Uterus (tissue), 3 donors: ENCODE measurements at regions not wholly inside any gene's neighbourhood (a gene's known extent, or its start where the extent isn't known, plus 50 kb on each side); places are given as distances from the start of the nearest gene placed in this dataset.

ENCODE experiments used
- DNase-seq, 2 donors: peaks; one replicate each; pipeline ENCODE4 v3.0.0-alpha.2; 2019 to 2020
- H3K27ac ChIP-seq, 2 donors: fragments of 200-600 bp; sonication (generic); 1 replicate in 1 of 2; 2 replicates in 1 of 2; pipeline ENCODE4 v1.5.1; 2016 to 2018
- H3K27me3 ChIP-seq, 2 donors: fragments of 200-600 bp; sonication (generic); one replicate each; pipeline ENCODE4 v1.5.1; 2018 to 2019; ENCODE audit warnings: control low read depth in 1 of 2
- H3K36me3 ChIP-seq, 2 donors: fragments of 200-600 bp; sonication (generic); one replicate each; pipeline ENCODE4 v1.5.1; 2019; ENCODE audit warnings: control low read depth in 1 of 2
- H3K4me1 ChIP-seq, 2 donors: fragments of 200-600 bp; sonication (generic); one replicate each; pipeline ENCODE4 v1.5.1; 2018 to 2019; ENCODE audit warnings: control low read depth in 1 of 2
- H3K4me3 ChIP-seq, 2 donors: fragments of 200-600 bp; sonication (generic); 1 replicate in 1 of 2; 2 replicates in 1 of 2; pipeline ENCODE4 v1.5.1; 2018 to 2019; ENCODE audit warnings: mild to moderate bottlenecking in 1 of 2
- H3K9me3 ChIP-seq, 2 donors: fragments of 200-600 bp; sonication (generic); one replicate each; pipeline ENCODE4 v1.5.1; 2019; ENCODE audit warnings: control low read depth in 1 of 2
- CTCF ChIP-seq, 4 experiments: fragments of 200-600 bp in 2 of 4; fragments of 450-650 bp in 2 of 4; sonication (generic) in 2 of 4; IDR thresholded peaks; one replicate each; pipeline ENCODE4 v1.5.1; 2016 to 2019; ENCODE audit warnings: antibody characterized with exemption in 4 of 4, mild to moderate bottlenecking in 2 of 4, moderate library complexity in 1 of 4
- POLR2A ChIP-seq, 2 donors: fragments of 450-650 bp; IDR thresholded peaks; one replicate each; pipeline ENCODE4 v1.6.1; 2016; ENCODE audit warnings: antibody characterized with exemption in 2 of 2, mild to moderate bottlenecking in 1 of 2, moderate library complexity in 1 of 2
- intact Hi-C: fragments of 100-400 bp; cut with DNase I; formaldehyde crosslinking; loops from one replicate; pipeline ENCODE4 v1.15.1; 2023; ENCODE audit warnings: low total_unique reads
- donor health status: DM: yes; HTN: yes; CAD: no.

DNA sequence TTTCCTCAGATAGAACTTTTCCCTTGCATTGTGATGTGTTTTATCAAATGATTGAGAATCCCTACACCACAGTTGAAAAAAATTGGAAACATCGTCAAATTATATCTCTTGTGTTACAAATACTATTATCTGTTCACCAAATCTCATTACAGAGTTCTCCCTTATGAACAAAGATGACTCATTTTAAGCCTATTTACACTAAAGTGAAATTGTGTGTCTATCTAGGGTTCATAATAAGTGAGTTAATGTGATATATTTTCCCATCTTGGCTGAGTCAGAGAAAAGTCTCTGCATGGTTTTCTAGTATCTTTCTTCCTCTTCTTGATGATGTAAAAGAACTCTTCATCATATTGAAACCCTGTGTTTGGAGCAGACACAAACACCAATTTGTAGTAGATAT, 1263.3 kb upstream of the EYS start:
- no peaks in the 10 kb centered on the region for H3K9me3 ChIP-seq
- no peak overlapping the region for H3K4me3 ChIP-seq
- DNase-seq, result no peak
- no peaks in the 10 kb centered on the region for H3K36me3 ChIP-seq
- no peak overlapping the region for H3K27ac ChIP-seq
- no peak for TF ChIP-seq POLR2A (IDR thresholded peaks at IDR 0.05)
- TF ChIP-seq CTCF (IDR thresholded peaks at IDR 0.05), result no peak
- no peaks in the 10 kb centered on the region for H3K4me1 ChIP-seq
- no peaks in the 10 kb centered on the region for H3K27me3 ChIP-seq
- intact Hi-C loops, result no loop called here

GRCh38 chr6:66965227-66965626, 1258.2 kb upstream of the EYS start:
- intact Hi-C loops, result no loop called here
- TF ChIP-seq POLR2A (IDR thresholded peaks at IDR 0.05) (no peak), CTCF (IDR thresholded peaks at IDR 0.05) (no peak)
- Histone ChIP-seq H3K27ac (no peak overlapping the region), H3K9me3 (no peaks in the 10 kb centered on the region), H3K4me3 (no peak overlapping the region), H3K4me1 (no peaks in the 10 kb centered on the region), H3K27me3 (no peaks in the 10 kb centered on the region), H3K36me3 (no peaks in the 10 kb centered on the region)
- no peak for DNase-seq

- H3K4me3 ChIP-seq, result no peak overlapping the region
- H3K27me3 ChIP-seq, result no peaks in the 10 kb centered on the region
- no peak for DNase-seq
- H3K36me3 ChIP-seq, result no peaks in the 10 kb centered on the region
- no peaks in the 10 kb centered on the region for H3K4me1 ChIP-seq
- TF ChIP-seq POLR2A (IDR thresholded peaks at IDR 0.05) (no peak), CTCF (IDR thresholded peaks at IDR 0.05) (no peak)
- no peak overlapping the region for H3K27ac ChIP-seq
- H3K9me3 ChIP-seq, result no peaks in the 10 kb centered on the region
- intact Hi-C loops, result no loop called here
Measured at GRCh38 chr6:66964216-66964615, 1257.2 kb upstream of the EYS start.

DNA sequence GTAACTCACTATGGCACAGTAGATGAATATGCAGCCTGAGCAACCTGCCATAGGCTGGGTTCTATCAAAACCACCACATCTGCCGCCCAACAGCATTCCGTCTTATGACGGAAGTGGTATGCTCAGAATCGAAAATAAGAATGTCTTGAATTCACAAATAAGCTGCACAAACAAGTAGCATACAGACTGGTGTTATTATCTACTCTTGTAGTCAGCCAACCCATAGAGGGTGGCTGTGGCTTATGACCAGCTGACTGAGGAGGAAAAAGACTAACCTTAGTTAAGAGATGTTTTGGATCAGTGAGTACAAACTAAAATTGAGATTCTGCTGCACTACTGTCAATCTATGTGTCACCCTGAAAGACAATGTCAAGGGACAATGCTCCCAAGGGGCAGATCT, 1255.1 kb upstream of the EYS start:
- DNase-seq, result no peak
- intact Hi-C loops, result no loop called here
- H3K4me3 ChIP-seq, result no peak overlapping the region

DNA sequence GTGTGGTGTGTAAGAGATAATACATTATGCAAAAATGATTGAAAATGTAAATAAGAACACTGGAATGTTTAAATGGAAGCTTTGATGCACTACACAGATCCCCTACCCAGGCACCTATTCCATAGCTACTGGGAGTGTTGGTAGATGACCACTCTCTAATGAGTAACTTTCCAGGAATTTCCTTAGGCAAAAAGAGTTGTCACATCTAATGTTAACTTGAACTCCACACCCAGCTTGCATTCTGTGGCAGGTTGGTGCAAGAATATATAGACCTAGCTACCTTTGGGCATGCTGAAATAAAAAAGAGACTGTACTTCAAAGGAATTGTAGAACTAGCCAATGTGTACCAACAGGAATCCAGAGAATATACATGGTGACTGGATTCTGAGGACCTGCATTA, 1254.2 kb upstream of the EYS start:
- Histone ChIP-seq H3K27me3 (no peaks in the 10 kb centered on the region), H3K9me3 (no peaks in the 10 kb centered on the region), H3K4me3 (no peak overlapping the region), H3K27ac (no peak overlapping the region), H3K36me3 (no peaks in the 10 kb centered on the region), H3K4me1 (no peaks in the 10 kb centered on the region)
- intact Hi-C loops, result no loop called here
- TF ChIP-seq CTCF (IDR thresholded peaks at IDR 0.05), result no peak
- no peak for TF ChIP-seq POLR2A (IDR thresholded peaks at IDR 0.05)
- DNase-seq, result no peak

More for the DNA sequence above, 1255.1 kb upstream of the EYS start:
- H3K27ac ChIP-seq, result no peak overlapping the region
- TF ChIP-seq CTCF (IDR thresholded peaks at IDR 0.05), result no peak
- no peak for TF ChIP-seq POLR2A (IDR thresholded peaks at IDR 0.05)
- H3K9me3 ChIP-seq, result no peaks in the 10 kb centered on the region
- no peaks in the 10 kb centered on the region for H3K27me3 ChIP-seq
- H3K4me1 ChIP-seq, result no peaks in the 10 kb centered on the region
- H3K36me3 ChIP-seq, result no peaks in the 10 kb centered on the region
